SK-N-MC (cell line): ENCODE measurements at regions not wholly inside any gene's neighbourhood (a gene's known extent, or its start where the extent isn't known, plus 50 kb on each side); places are given as distances from the start of the nearest gene placed in this dataset.

Source experiments
- EZH2 ChIP-seq: fragments of 200-600 bp; sonication (generic); IDR thresholded peaks from one replicate; pipeline ENCODE4 v1.6.1; 2017; ENCODE audit warnings: antibody characterized with exemption
- POLR2AphosphoS5 ChIP-seq: IDR thresholded peaks from 2 replicates; pipeline ENCODE4 v1.6.1; 2012; ENCODE audit warnings: mild to moderate bottlenecking, low read depth, low read length, borderline replicate concordance

- no peak for TF ChIP-seq EZH2
- no peak for TF ChIP-seq POLR2AphosphoS5
These were observed 691.6 kb upstream of the IMPG1 start for GRCh38 chr6:76764057-76764456.
